ENCODE measurements at regions not wholly inside any gene's neighbourhood (a gene's known extent, or its start where the extent isn't known, plus 50 kb on each side); places are given as distances from the start of the nearest gene placed in this dataset.

GRCh38 chr13:39233519-39233918 is 195.3 kb downstream of the NHLRC3 start:
- no peak for DNase-seq (ENCODE audit: low spot score)

- DNase-seq (ENCODE audit: low spot score) = no peak
Measured at GRCh38 chr13:39244561-39245230, 206.4 kb downstream of the NHLRC3 start.

GRCh38 chr13:39245688-39246087 is 207.4 kb downstream of the NHLRC3 start:
- DNase-seq (ENCODE audit: low spot score) = no peak

GRCh38 chr13:39249982-39250381 is 211.7 kb downstream of the NHLRC3 start:
- no peak for DNase-seq (ENCODE audit: low spot score)

GRCh38 chr13:39250440-39250839 is 212.2 kb downstream of the NHLRC3 start:
- DNase-seq (ENCODE audit: low spot score) = no peak

GRCh38 chr13:39251340-39251739 is 213.1 kb downstream of the NHLRC3 start:
- no peak for DNase-seq (ENCODE audit: low spot score)

GRCh38 chr13:39253774-39254173 is 215.5 kb downstream of the NHLRC3 start:
- DNase-seq (ENCODE audit: low spot score) = no peak

- no peak for DNase-seq (ENCODE audit: low spot score)
Measured at GRCh38 chr13:39254601-39255000, 216.3 kb downstream of the NHLRC3 start.

- no peak for DNase-seq (ENCODE audit: low spot score)
Measured at GRCh38 chr13:39257642-39258041, 219.4 kb downstream of the NHLRC3 start.

- no peak for DNase-seq (ENCODE audit: low spot score)
Measured at GRCh38 chr13:39259371-39260140, 221.3 kb downstream of the NHLRC3 start.

- DNase-seq (ENCODE audit: low spot score) = no peak
Measured at GRCh38 chr13:39263033-39263432, 224.8 kb downstream of the NHLRC3 start.

GRCh38 chr13:39263531-39263930 is 225.3 kb downstream of the NHLRC3 start:
- no peak for DNase-seq (ENCODE audit: low spot score)

- no peak for DNase-seq (ENCODE audit: low spot score)
Measured at GRCh38 chr13:39266426-39266825, 228.2 kb downstream of the NHLRC3 start.

GRCh38 chr13:39268398-39268797 is 230.1 kb downstream of the NHLRC3 start:
- DNase-seq (ENCODE audit: low spot score) = no peak

GRCh38 chr13:39269004-39269403 is 230.7 kb downstream of the NHLRC3 start:
- DNase-seq (ENCODE audit: low spot score) = no peak

GRCh38 chr13:39269411-39269810 is 231.2 kb downstream of the NHLRC3 start:
- DNase-seq (ENCODE audit: low spot score) = no peak

GRCh38 chr13:39272994-39273393 is 234.7 kb downstream of the NHLRC3 start:
- no peak for DNase-seq (ENCODE audit: low spot score)

GRCh38 chr13:39273953-39274738 is 235.9 kb downstream of the NHLRC3 start:
- DNase-seq (ENCODE audit: low spot score) = no peak

GRCh38 chr13:39274739-39275325 is 236.6 kb downstream of the NHLRC3 start:
- DNase-seq (ENCODE audit: low spot score) = no peak

- DNase-seq (ENCODE audit: low spot score) = no peak
Measured at GRCh38 chr13:39279077-39279476, 240.8 kb downstream of the NHLRC3 start.

GRCh38 chr13:39281539-39282150 is 243.4 kb downstream of the NHLRC3 start:
- DNase-seq (ENCODE audit: low spot score) = no peak
